T-cell (primary cell): ENCODE measurements at regions not wholly inside any gene's neighbourhood (a gene's known extent, or its start where the extent isn't known, plus 50 kb on each side); places are given as distances from the start of the nearest gene placed in this dataset.

Source experiments
- ATAC-seq, 4 experiments: fragments of 200-7000 bp in 3 of 4; fragments of 150-1000 bp in 1 of 4; cut with Tn5 transposase; replicated peaks in 1 of 4; 1 replicate in 3 of 4; 2 replicates in 1 of 4; pipeline ENCODE4 v1.10.0; 2021; ENCODE audit warnings: moderate library complexity in 3 of 4, mild to moderate bottlenecking in 2 of 4, moderate number of reproducible peaks in 1 of 4
- CTCF ChIA-PET, 2 donors: fragments of 300-600 bp; sonication (Branson Sonifier 250); formaldehyde crosslinking; loops; one replicate each; lab custom pipeline; 2022; ENCODE audit warnings: antibody characterized with exemption in 2 of 2; lab: Charles Lee
- POLR2A ChIA-PET, 2 donors: fragments of 300-600 bp; sonication (Branson Sonifier 250); formaldehyde crosslinking; loops; one replicate each; lab custom pipeline; 2022; ENCODE audit warnings: antibody characterized with exemption in 2 of 2; lab: Charles Lee
- DNase-seq, 35 experiments: peaks; one replicate each; pipeline versions ENCODE4 v3.0.0 to v3.0.0-alpha.2; 2013 to 2023
- H3K27ac ChIP-seq: one replicate; pipeline ENCODE4 v1.5.1; 2013; ENCODE audit warnings: low read length
- H3K27me3 ChIP-seq, 2 experiments: replicated peaks in 1 of 2; 1 replicate in 1 of 2; 2 replicates in 1 of 2; pipeline versions ENCODE4 v1.6.1 to v1.7.0; 2013; ENCODE audit warnings: low read length in 1 of 2, mixed read lengths in 1 of 2; ENCODE audit not compliant: control insufficient read depth in 2 of 2, insufficient read depth in 2 of 2; ENCODE audit errors: extremely low read depth in 1 of 2
- H3K36me3 ChIP-seq, 2 donors: 1 replicate in 1 of 2; 2 replicates in 1 of 2; pipeline versions ENCODE4 v1.6.1 to v1.7.0; 2013; ENCODE audit warnings: low read length in 1 of 2; ENCODE audit not compliant: control insufficient read depth in 2 of 2, insufficient read depth in 1 of 2; ENCODE audit errors: extremely low read depth in 1 of 2
- H3K4me1 ChIP-seq, 2 experiments: 1 replicate in 1 of 2; 2 replicates in 1 of 2; pipeline versions ENCODE4 v1.6.1 to v1.7.0; 2013; ENCODE audit warnings: low read length in 2 of 2, mixed read lengths in 1 of 2; ENCODE audit not compliant: insufficient read depth in 2 of 2, control insufficient read depth in 1 of 2; ENCODE audit errors: extremely low read depth in 1 of 2
- H3K4me3 ChIP-seq, 2 donors: 1 replicate in 1 of 2; 2 replicates in 1 of 2; pipeline versions ENCODE4 v1.5.1 to v1.7.0; 2013; ENCODE audit warnings: mild to moderate bottlenecking in 2 of 2, low read length in 1 of 2, moderate library complexity in 1 of 2; ENCODE audit not compliant: control insufficient read depth in 1 of 2; ENCODE audit errors: extremely low read depth in 1 of 2
- H3K9me3 ChIP-seq: 2 replicates; pipeline ENCODE4 v1.7.0; 2013
- H3K27ac Mint-ChIP-seq, 2 donors: one replicate each; pipeline ENCODE4 v1.8.0; 2020 to 2021; ENCODE audit warnings: mild to moderate bottlenecking in 2 of 2, mixed read lengths in 2 of 2
- H3K27me3 Mint-ChIP-seq, 2 donors: one replicate each; pipeline ENCODE4 v1.8.0; 2021 to 2022; ENCODE audit warnings: mixed read lengths in 2 of 2
- H3K36me3 Mint-ChIP-seq: one replicate; pipeline ENCODE4 v1.8.0; 2021; ENCODE audit warnings: mixed read lengths
- H3K4me1 Mint-ChIP-seq, 3 donors: one replicate each; pipeline ENCODE4 v1.8.0; 2020 to 2022; ENCODE audit warnings: mixed read lengths in 3 of 3, mild to moderate bottlenecking in 1 of 3
- H3K4me3 Mint-ChIP-seq, 3 donors: one replicate each; pipeline ENCODE4 v1.8.0; 2020 to 2022; ENCODE audit warnings: mild to moderate bottlenecking in 3 of 3, mixed read lengths in 3 of 3, moderate library complexity in 3 of 3
- H3K9me3 Mint-ChIP-seq, 3 donors: one replicate each; pipeline ENCODE4 v1.8.0; 2020 to 2022; ENCODE audit warnings: mixed read lengths in 3 of 3
- WGBS: methylation state at CpG from one replicate; pipeline ENCODE4 v1.1.5; 2013; ENCODE audit warnings: missing lambda C conversion rate; ENCODE audit not compliant: insufficient coverage; 5-methylcytosine and 5-hydroxymethylcytosine counted together

GRCh38 chr22:33221568-33221967 lies 163.4 kb upstream of the SYN3 start:
- Mint-ChIP-seq H3K4me3 (no peak overlapping the region), H3K27me3 (peaks cover 0 to 2% of the 10 kb centered on the region in 2 donors), H3K27ac (no peak overlapping the region), H3K36me3 (no peaks in the 10 kb centered on the region), H3K9me3 (no peaks in the 10 kb centered on the region), H3K4me1 (no peaks in the 10 kb centered on the region)
- Histone ChIP-seq H3K4me3 (no peak overlapping the region), H3K9me3 (no peaks in the 10 kb centered on the region), H3K27ac (no peak overlapping the region), H3K4me1 (no peaks in the 10 kb centered on the region), H3K27me3 (peaks cover 0 to 6% of the 10 kb centered on the region in 2 experiments), H3K36me3 (no peaks in the 10 kb centered on the region)
- WGBS = no CpG with 5 or more reads among the region's 3 CpGs
- ChIA-PET CTCF (no interaction called here), POLR2A (no interaction called here)
- no peak for ATAC-seq
- DNase-seq = no peak

- Histone ChIP-seq H3K27me3 (peaks cover 0 to 6% of the 10 kb centered on the region in 2 experiments), H3K4me3 (no peak overlapping the region), H3K36me3 (no peaks in the 10 kb centered on the region), H3K9me3 (no peaks in the 10 kb centered on the region), H3K4me1 (no peaks in the 10 kb centered on the region), H3K27ac (no peak overlapping the region)
- ChIA-PET CTCF (no interaction called here), POLR2A (no interaction called here)
- Mint-ChIP-seq H3K4me1 (no peaks in the 10 kb centered on the region), H3K27ac (no peak overlapping the region), H3K4me3 (no peak overlapping the region), H3K27me3 (peaks cover 0 to 3% of the 10 kb centered on the region in 2 donors), H3K9me3 (no peaks in the 10 kb centered on the region), H3K36me3 (no peaks in the 10 kb centered on the region)
- DNase-seq = no peak
- 86% methylated on average over 4 of the region's 5 CpGs for WGBS
- no peak for ATAC-seq
Measured at GRCh38 chr22:33220476-33221080, 162.4 kb upstream of the SYN3 start.

GRCh38 chr22:33219648-33220384 lies 161.6 kb upstream of the SYN3 start:
- WGBS = 70% methylated on average over 2 of the region's 8 CpGs
- peaks cover 0 to 3% of the 10 kb centered on the region in 2 donors for H3K27me3 Mint-ChIP-seq
- CTCF ChIA-PET = no interaction called here
- POLR2A ChIA-PET = no interaction called here
- H3K36me3 ChIP-seq = no peaks in the 10 kb centered on the region
- no peak overlapping the region for H3K4me3 Mint-ChIP-seq
- no peaks in the 10 kb centered on the region for H3K4me1 ChIP-seq
- no peak overlapping the region for H3K4me3 ChIP-seq
- peaks cover 0 to 3% of the 10 kb centered on the region in 2 experiments for H3K27me3 ChIP-seq
- DNase-seq = no peak
- ATAC-seq = no peak
- no peaks in the 10 kb centered on the region for H3K9me3 Mint-ChIP-seq
- no peaks in the 10 kb centered on the region for H3K9me3 ChIP-seq
- no peaks in the 10 kb centered on the region for H3K4me1 Mint-ChIP-seq
- no peak overlapping the region for H3K27ac ChIP-seq
- H3K27ac Mint-ChIP-seq = no peak overlapping the region
- no peaks in the 10 kb centered on the region for H3K36me3 Mint-ChIP-seq

GRCh38 chr22:33213383-33214075 lies 155.3 kb upstream of the SYN3 start:
- no peaks in the 10 kb centered on the region for H3K4me1 Mint-ChIP-seq
- no peaks in the 10 kb centered on the region for H3K36me3 Mint-ChIP-seq
- WGBS = 89% methylated on average over 10 of the region's 15 CpGs
- no peaks in the 10 kb centered on the region for H3K4me1 ChIP-seq
- DNase-seq = no peak
- H3K4me3 Mint-ChIP-seq = no peak overlapping the region
- ChIA-PET POLR2A (no interaction called here), CTCF (no interaction called here)
- H3K4me3 ChIP-seq = no peak overlapping the region
- no peaks in the 10 kb centered on the region for H3K9me3 ChIP-seq
- no peak for ATAC-seq
- H3K27me3 Mint-ChIP-seq = peaks cover 6 to 12% of the 10 kb centered on the region in 2 donors
- H3K27ac ChIP-seq = no peak overlapping the region
- H3K36me3 ChIP-seq = no peaks in the 10 kb centered on the region
- no peaks in the 10 kb centered on the region for H3K9me3 Mint-ChIP-seq
- peaks cover 0 to 12% of the 10 kb centered on the region in 2 experiments for H3K27me3 ChIP-seq
- no peak overlapping the region for H3K27ac Mint-ChIP-seq

- H3K4me3 Mint-ChIP-seq = no peak overlapping the region
Measured at GRCh38 chr22:33209930-33210784, 152.0 kb upstream of the SYN3 start.

GRCh38 chr22:33204408-33204807 lies 146.2 kb upstream of the SYN3 start:
- Histone ChIP-seq H3K4me3 (no peak overlapping the region), H3K9me3 (no peaks in the 10 kb centered on the region)

More at GRCh38 chr22:33209930-33210784, 152.0 kb upstream of the SYN3 start:
- Histone ChIP-seq H3K9me3 (no peaks in the 10 kb centered on the region), H3K4me3 (no peak overlapping the region), H3K36me3 (no peaks in the 10 kb centered on the region), H3K27ac (no peak overlapping the region), H3K4me1 (no peaks in the 10 kb centered on the region), H3K27me3 (peaks cover 0 to 12% of the 10 kb centered on the region in 2 experiments)
- ChIA-PET POLR2A (no interaction called here), CTCF (no interaction called here)
- DNase-seq = peak in 1 of 35 experiments; percentile 11
- Mint-ChIP-seq H3K27me3 (peaks cover 16 to 22% of the 10 kb centered on the region in 2 donors), H3K27ac (no peak overlapping the region), H3K36me3 (no peaks in the 10 kb centered on the region), H3K4me1 (no peaks in the 10 kb centered on the region), H3K9me3 (no peaks in the 10 kb centered on the region)
- ATAC-seq = no peak
- 49% methylated on average over 19 of the region's 21 CpGs for WGBS

More at GRCh38 chr22:33204408-33204807, 146.2 kb upstream of the SYN3 start:
- DNase-seq (no peak), ATAC-seq (no peak)
- no peaks in the 10 kb centered on the region for H3K4me1 ChIP-seq
- Mint-ChIP-seq H3K36me3 (no peaks in the 10 kb centered on the region), H3K9me3 (no peaks in the 10 kb centered on the region), H3K4me1 (peaks cover 0 to 4% (median 0%) of the 10 kb centered on the region in 3 donors), H3K4me3 (no peak overlapping the region), H3K27me3 (peaks cover 15 to 35% of the 10 kb centered on the region in 2 donors), H3K27ac (no peak overlapping the region)
- ChIA-PET CTCF (no interaction called here), POLR2A (no interaction called here)
- H3K36me3 ChIP-seq = no peaks in the 10 kb centered on the region
- H3K27ac ChIP-seq = no peak overlapping the region
- WGBS = 0% methylated on average over 1 of the region's 1 CpG
- no peaks in the 10 kb centered on the region for H3K27me3 ChIP-seq
